MCF 10A (cell line): ENCODE measurements at regions not wholly inside any gene's neighbourhood (a gene's known extent, or its start where the extent isn't known, plus 50 kb on each side); places are given as distances from the start of the nearest gene placed in this dataset.

Experiments
- BruUV-seq: library from RNA; stranded (reverse); fragments of 400-500 nt; replicated peaks from 2 replicates; lab custom pipeline; 2021; lab: Mats Ljungman, UMichigan
- CTCF ChIA-PET: fragments of 300-600 bp; sonication (Branson Sonifier 250); formaldehyde crosslinking; extraction: SDS; loops from one replicate; lab custom pipeline; 2021; ENCODE audit warnings: antibody characterized with exemption, inconsistent platforms; lab: Yijun Ruan, JAX
- POLR2A ChIA-PET: fragments of 300-600, 350-650 bp; sonication (Branson Sonifier 250); formaldehyde crosslinking; extraction: SDS; loops from one replicate; lab custom pipeline; 2020; ENCODE audit warnings: antibody characterized with exemption, inconsistent platforms; lab: Yijun Ruan, JAX
- DNase-seq: peaks from one replicate; pipeline ENCODE4 v3.0.0-alpha.2; 2018; ENCODE audit not compliant: unreplicated experiment
- H3K27ac Mint-ChIP-seq: one replicate; pipeline ENCODE4 v1.8.0; 2022; ENCODE audit warnings: mild to moderate bottlenecking, low read depth, mixed read lengths; ENCODE audit not compliant: unreplicated experiment
- H3K27me3 Mint-ChIP-seq: one replicate; pipeline ENCODE4 v1.8.0; 2022; ENCODE audit warnings: mixed read lengths; ENCODE audit not compliant: insufficient read depth, unreplicated experiment
- H3K36me3 Mint-ChIP-seq: one replicate; pipeline ENCODE4 v1.8.0; 2022; ENCODE audit warnings: mild to moderate bottlenecking, moderate library complexity, mixed read lengths; ENCODE audit not compliant: insufficient read depth, unreplicated experiment
- H3K4me1 Mint-ChIP-seq: one replicate; pipeline ENCODE4 v1.8.0; 2022; ENCODE audit warnings: mixed read lengths; ENCODE audit not compliant: insufficient read depth, unreplicated experiment
- H3K4me3 Mint-ChIP-seq: one replicate; pipeline ENCODE4 v1.8.0; 2022; ENCODE audit warnings: mild to moderate bottlenecking, moderate library complexity, mixed read lengths; ENCODE audit not compliant: unreplicated experiment
- H3K9me3 Mint-ChIP-seq: one replicate; pipeline ENCODE4 v1.8.0; 2022; ENCODE audit warnings: mixed read lengths; ENCODE audit not compliant: unreplicated experiment
- CTCF ChIP-seq: fragments of 200-600 bp; IDR thresholded peaks from one replicate; pipeline ENCODE4 v1.8.0; 2022; ENCODE audit warnings: antibody characterized with exemption, mild to moderate bottlenecking; ENCODE audit not compliant: unreplicated experiment
- intact Hi-C: fragments of 100-400 bp; cut with micrococcal nuclease; formaldehyde crosslinking; loops from 2 replicates; pipeline ENCODE4 v1.14.1; 2022

- Mint-ChIP-seq H3K4me1 (no peaks in the 10 kb centered on the region), H3K27me3 (peaks cover 18% of the 10 kb centered on the region), H3K4me3 (no peak overlapping the region), H3K36me3 (no peaks in the 10 kb centered on the region), H3K27ac (no peak overlapping the region), H3K9me3 (no peaks in the 10 kb centered on the region)
- no peak for DNase-seq
- CTCF ChIA-PET: no interaction called here
- BruUV-seq: no TSS peak
- POLR2A ChIA-PET: interaction anchor here (0.8 kb wide), 1 partner anchor 10 kb away, joined by 3 read pairs; no protein-coding TSS in a partner anchor
- TF ChIP-seq CTCF: no peak
- intact Hi-C loops: no loop called here
These were observed 149.2 kb upstream of the CYLC2 start for GRCh38 chr9:102845827-102846371.

- no peak for TF ChIP-seq CTCF
- POLR2A ChIA-PET: interaction anchor here (0.7 kb wide), 1 partner anchor 24 kb away, joined by 3 read pairs; no protein-coding TSS in a partner anchor
- no peak for DNase-seq
- CTCF ChIA-PET: no interaction called here
- H3K9me3 Mint-ChIP-seq: no peaks in the 10 kb centered on the region
- H3K36me3 Mint-ChIP-seq: no peaks in the 10 kb centered on the region
- H3K27me3 Mint-ChIP-seq: peaks cover 18% of the 10 kb centered on the region
- BruUV-seq: no TSS peak
- no peaks in the 10 kb centered on the region for H3K4me1 Mint-ChIP-seq
- intact Hi-C loops: no loop called here
- no peak overlapping the region for H3K27ac Mint-ChIP-seq
- no peak overlapping the region for H3K4me3 Mint-ChIP-seq
These were observed 150.4 kb upstream of the CYLC2 start for GRCh38 chr9:102844716-102845115.

- POLR2A ChIA-PET: no interaction called here
- H3K27me3 Mint-ChIP-seq: peaks cover 24% of the 10 kb centered on the region
- CTCF ChIA-PET: no interaction called here
- no peaks in the 10 kb centered on the region for H3K9me3 Mint-ChIP-seq
- DNase-seq: no peak
- intact Hi-C loops: no loop called here
- no peaks in the 10 kb centered on the region for H3K4me1 Mint-ChIP-seq
- no peaks in the 10 kb centered on the region for H3K36me3 Mint-ChIP-seq
- no peak overlapping the region for H3K4me3 Mint-ChIP-seq
- no peak overlapping the region for H3K27ac Mint-ChIP-seq
- no peak for TF ChIP-seq CTCF
- BruUV-seq: no TSS peak
These were observed 152.7 kb upstream of the CYLC2 start for GRCh38 chr9:102842423-102842822.

- no peaks in the 10 kb centered on the region for H3K9me3 Mint-ChIP-seq
- H3K27ac Mint-ChIP-seq: no peak overlapping the region
- intact Hi-C loops: no loop called here
- no peak overlapping the region for H3K4me3 Mint-ChIP-seq
- DNase-seq: no peak
- H3K27me3 Mint-ChIP-seq: peaks cover 35% of the 10 kb centered on the region
- no TSS peak for BruUV-seq
- ChIA-PET CTCF (no interaction called here), POLR2A (no interaction called here)
- no peaks in the 10 kb centered on the region for H3K4me1 Mint-ChIP-seq
- TF ChIP-seq CTCF: no peak
- H3K36me3 Mint-ChIP-seq: no peaks in the 10 kb centered on the region
These were observed 153.8 kb upstream of the CYLC2 start for GRCh38 chr9:102841376-102841775.
